ENCODE measurements at regions not wholly inside any gene's neighbourhood (a gene's known extent, or its start where the extent isn't known, plus 50 kb on each side); places are given as distances from the start of the nearest gene placed in this dataset.

- TF ChIP-seq CTCF (IDR thresholded peaks at IDR 0.05) = no peak
These were observed 695.9 kb downstream of the EPHA4 start for GRCh38 chr2:220876080-220876824.

GRCh38 chr2:220877491-220877890 is 694.6 kb downstream of the EPHA4 start:
- TF ChIP-seq CTCF (IDR thresholded peaks at IDR 0.05) = no peak

- no peak for TF ChIP-seq CTCF (IDR thresholded peaks at IDR 0.05)
These were observed 694.2 kb downstream of the EPHA4 start for GRCh38 chr2:220877897-220878296.

GRCh38 chr2:220880623-220881596 is 691.2 kb downstream of the EPHA4 start:
- no peak for TF ChIP-seq CTCF (IDR thresholded peaks at IDR 0.05)

GRCh38 chr2:220882507-220882906 is 689.6 kb downstream of the EPHA4 start:
- TF ChIP-seq CTCF (IDR thresholded peaks at IDR 0.05) = no peak

- TF ChIP-seq CTCF (IDR thresholded peaks at IDR 0.05) = no peak
These were observed 686.5 kb downstream of the EPHA4 start for GRCh38 chr2:220885593-220885992.

- TF ChIP-seq CTCF (IDR thresholded peaks at IDR 0.05) = no peak
These were observed 684.7 kb downstream of the EPHA4 start for GRCh38 chr2:220887271-220887870.

Data from LNCAP (cell line).